ENCODE measurements at regions not wholly inside any gene's neighbourhood (a gene's known extent, or its start where the extent isn't known, plus 50 kb on each side); places are given as distances from the start of the nearest gene placed in this dataset.

DNA sequence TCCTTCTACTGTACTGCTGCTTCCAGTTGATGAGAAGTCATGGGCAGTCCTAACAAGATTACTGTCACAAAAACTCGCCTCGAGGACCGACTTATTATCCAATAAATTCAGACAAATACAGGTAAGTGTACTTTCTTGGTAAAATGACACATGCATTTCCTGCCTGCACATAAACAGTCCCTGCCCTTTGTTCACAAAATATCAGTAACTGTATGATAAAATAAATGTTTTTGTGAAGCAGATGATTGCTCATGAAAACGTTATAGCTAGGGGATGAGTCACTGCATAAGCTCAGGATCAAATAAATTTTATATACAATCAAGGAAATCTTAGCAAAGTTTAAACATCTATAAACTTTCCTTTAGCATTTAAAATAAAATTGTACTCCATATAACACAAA, 164.5 kb upstream of the RIPOR2 start:
- TF ChIP-seq CTCF (conservative IDR thresholded peaks at IDR 0.05) (no peak), ZFX (IDR thresholded peaks at IDR 0.05) (no peak)

All from C4-2B (cell line).